Fibroblast of lung (primary cell): ENCODE measurements at regions not wholly inside any gene's neighbourhood (a gene's known extent, or its start where the extent isn't known, plus 50 kb on each side); places are given as distances from the start of the nearest gene placed in this dataset.

Experiments
- CTCF ChIP-seq, 2 donors: IDR thresholded peaks in 1 of 2; conservative IDR thresholded peaks in 1 of 2; 1 replicate in 1 of 2; 2 replicates in 1 of 2; pipeline ENCODE4 v1.5.1; 2011 to 2012; ENCODE audit warnings: low read length in 2 of 2, control low read depth in 1 of 2, inconsistent platforms in 1 of 2, low read depth in 1 of 2, mild to moderate bottlenecking in 1 of 2
- EZH2 ChIP-seq: IDR thresholded peaks from 2 replicates; pipeline ENCODE4 v1.5.1; 2012; ENCODE audit warnings: low read length, control low read depth, mild to moderate bottlenecking; ENCODE audit errors: missing control alignments

GRCh38 chr2:160943414-160943813 is 216.8 kb upstream of the TANK start:
- TF ChIP-seq CTCF (conservative IDR thresholded peaks at IDR 0.05 in 1 of 2, IDR thresholded peaks at IDR 0.05 in 1 of 2; ENCODE audit: low read depth in 1 of 2, low read length in 2 of 2) (no peak), EZH2 (no peak)
